GM12878 (cell line): ENCODE measurements at regions not wholly inside any gene's neighbourhood (a gene's known extent, or its start where the extent isn't known, plus 50 kb on each side); places are given as distances from the start of the nearest gene placed in this dataset.

Experiments used
- ATAC-seq: fragments of 200-7000 bp; cut with Tn5 transposase; 3 replicates; pipeline ENCODE4 v1.9.1; 2020; ENCODE audit warnings: mild to moderate bottlenecking, moderate library complexity
- BruUV-seq: library from RNA; stranded (reverse); fragments of 400-500 nt; replicated peaks from 2 replicates; lab custom pipeline; 2021; lab: Mats Ljungman, UMichigan
- CTCF ChIA-PET: fragments of 300-600 bp; sonication (Branson Sonifier 250); formaldehyde crosslinking; extraction: SDS; loops from one replicate; lab custom pipeline; 2021; ENCODE audit warnings: inconsistent platforms; lab: Yijun Ruan, JAX
- POLR2A ChIA-PET: fragments of 350-600 bp; formaldehyde crosslinking; extraction: SDS; loops from one replicate; lab custom pipeline; 2021; ENCODE audit warnings: inconsistent platforms; lab: Charles Lee
- RAD21 ChIA-PET: fragments of 300-600 bp; sonication (Branson Sonifier 250); formaldehyde crosslinking; loops from one replicate; lab custom pipeline; 2023; ENCODE audit warnings: antibody characterized with exemption; ENCODE audit not compliant: unreplicated experiment; lab: Charles Lee
- SMC1A ChIA-PET: fragments of 300-600 bp; sonication (Branson Sonifier 250); formaldehyde crosslinking; loops from one replicate; lab custom pipeline; 2023; ENCODE audit not compliant: unreplicated experiment, uncharacterized antibody; lab: Charles Lee
- DNase-seq: peaks from one replicate; pipeline ENCODE4 v3.0.0-alpha.2; 2011; ENCODE audit warnings: low read depth, low spot score
- FAIRE-seq: peaks from 3 replicates; lab custom pipeline; 2011; peaks lifted over from hg19 to GRCh38; lab: Jason Lieb, UNC
- H2AFZ ChIP-seq: 2 replicates; pipeline ENCODE4 v1.6.0; 2011; ENCODE audit warnings: low read depth, low read length, control low read depth; ENCODE audit not compliant: control insufficient read depth
- H3K27ac ChIP-seq: 2 replicates; pipeline ENCODE4 v1.5.1; 2011; ENCODE audit warnings: control low read depth; ENCODE audit not compliant: control insufficient read depth, insufficient read depth
- H3K27me3 ChIP-seq, 2 experiments: replicated peaks in 1 of 2; 2 replicates each; pipeline versions ENCODE4 v1.6.0 to v1.6.1; 2011; ENCODE audit warnings: low read length in 1 of 2; ENCODE audit not compliant: control insufficient read depth in 2 of 2, insufficient read depth in 2 of 2
- H3K36me3 ChIP-seq, 2 experiments: 2 replicates each; pipeline ENCODE4 v1.5.1; 2011; ENCODE audit warnings: low read length in 1 of 2; ENCODE audit not compliant: control insufficient read depth in 2 of 2, insufficient read depth in 2 of 2
- H3K4me1 ChIP-seq: 2 replicates; pipeline ENCODE4 v1.6.1; 2011; ENCODE audit warnings: mild to moderate bottlenecking, low read length, moderate library complexity, mixed read lengths; ENCODE audit not compliant: control insufficient read depth, insufficient read depth
- H3K4me2 ChIP-seq: 2 replicates; pipeline ENCODE4 v1.6.0; 2011; ENCODE audit warnings: control low read depth; ENCODE audit not compliant: control insufficient read depth, insufficient read depth
- H3K4me3 ChIP-seq: fragments of 200-600 bp; sonication (generic); 2 replicates; pipeline ENCODE4 v1.5.1; 2016
- H3K79me2 ChIP-seq: 2 replicates; pipeline ENCODE4 v1.6.0; 2011; ENCODE audit warnings: low read length; ENCODE audit not compliant: control insufficient read depth, insufficient read depth
- H3K9ac ChIP-seq: 2 replicates; pipeline ENCODE4 v1.8.0; 2011; ENCODE audit warnings: low read length, control low read depth, mixed read lengths; ENCODE audit not compliant: control insufficient read depth, insufficient read depth
- H3K9me3 ChIP-seq: replicated peaks from 3 replicates; pipeline ENCODE4 v1.5.1; 2011; ENCODE audit warnings: mild to moderate bottlenecking, low read length; ENCODE audit not compliant: control insufficient read depth, insufficient read depth
- H4K20me1 ChIP-seq: 2 replicates; pipeline ENCODE4 v1.6.0; 2011; ENCODE audit not compliant: control insufficient read depth, insufficient read depth
- ATF2 ChIP-seq: IDR thresholded peaks from 2 replicates; pipeline ENCODE4 v1.6.1; 2012; ENCODE audit warnings: low read length, inconsistent platforms
- E2F4 ChIP-seq: IDR thresholded peaks from 2 replicates; pipeline ENCODE4 v1.6.1; 2012; ENCODE audit warnings: low read depth, low read length, improper control_type of control experiment
- MEF2A ChIP-seq: IDR thresholded peaks from 2 replicates; pipeline ENCODE4 v1.6.1; 2011; ENCODE audit warnings: low read depth, mild to moderate bottlenecking, low read length, moderate library complexity; ENCODE audit not compliant: insufficient read depth
- RCOR1 ChIP-seq: conservative IDR thresholded peaks from 2 replicates; pipeline ENCODE4 v1.6.1; 2012; ENCODE audit warnings: low read depth, low read length, improper control_type of control experiment
- SUZ12 ChIP-seq: fragments of 200-600 bp; sonication (generic); IDR thresholded peaks from one replicate; pipeline ENCODE4 v1.6.1; 2018; ENCODE audit warnings: antibody characterized with exemption, mild to moderate bottlenecking; ENCODE audit not compliant: unreplicated experiment
- ZNF687 ChIP-seq: fragments of 450-650 bp; IDR thresholded peaks from 2 replicates; pipeline ENCODE4 v1.6.1; 2017; ENCODE audit warnings: mild to moderate bottlenecking, moderate library complexity
- WGBS: methylation state at CpG from one replicate; pipeline ENCODE4 v1.1.6; 2016; ENCODE audit warnings: low lambda C conversion rate; ENCODE audit not compliant: insufficient replicate concordance, insufficient coverage; ENCODE audit errors: missing lambda C conversion rate; 5-methylcytosine and 5-hydroxymethylcytosine counted together
- in situ Hi-C: fragments of 300-500 bp; cut with MboI; formaldehyde crosslinking; loops from 9 replicates; pipeline ENCODE4 v1.14.3; 2018; ENCODE audit warnings: mixed read lengths
- intact Hi-C: fragments of 100-400 bp; cut with micrococcal nuclease; formaldehyde crosslinking; loops from one replicate; pipeline ENCODE4 v1.14.2; 2022; ENCODE audit not compliant: unreplicated experiment

GRCh38 chr2:204177251-204177976, 240.9 kb downstream of the ICOS start:
- Histone ChIP-seq H3K36me3 (no peaks in the 10 kb centered on the region), H3K4me1 (no peaks in the 10 kb centered on the region), H3K4me3 (no peak overlapping the region), H3K27ac (no peak overlapping the region), H3K79me2 (no peaks in the 10 kb centered on the region), H4K20me1 (no peaks in the 10 kb centered on the region), H3K9me3 (no peaks in the 10 kb centered on the region), H3K4me2 (no peak overlapping the region), H2AFZ (no peak overlapping the region), H3K9ac (no peak overlapping the region), H3K27me3 (no peaks in the 10 kb centered on the region)
- ChIA-PET POLR2A (interaction anchor here (0.6 kb wide), 1 partner anchor 11 kb away, joined by 5 read pairs; no protein-coding TSS in a partner anchor), RAD21 (interaction anchor here (0.8 to 1.6 kb wide), 4 partner anchors 28 to 68 kb away, joined by 3 read pairs; no protein-coding TSS in a partner anchor), CTCF (interaction anchor here (0.7 to 3.0 kb wide), 21 partner anchors 9 to 693 kb away, joined by 3 to 22 read pairs (median 5); no protein-coding TSS in a partner anchor), SMC1A (interaction anchor here (0.9 to 1.8 kb wide), 10 partner anchors 9 to 381 kb away, joined by 3 to 6 read pairs (median 4); no protein-coding TSS in a partner anchor)
- no TSS peak for BruUV-seq
- ATAC-seq = peak; percentile 38
- no peak for FAIRE-seq
- DNase-seq = no peak
- TF ChIP-seq MEF2A = no peak
- no peak for TF ChIP-seq E2F4
- no peak for TF ChIP-seq ZNF687
- no peak for TF ChIP-seq RCOR1
- TF ChIP-seq SUZ12 = no peak
- TF ChIP-seq ATF2 = no peak
- 37% methylated on average over 4 of the region's 4 CpGs for WGBS
- intact Hi-C loops = loop anchor here (10.0 kb wide), 2 partner anchors 253 to 693 kb away; no protein-coding TSS in a partner anchor
- in situ Hi-C loops = no loop called here
